GM19372 (cell line): ENCODE measurements at regions not wholly inside any gene's neighbourhood (a gene's known extent, or its start where the extent isn't known, plus 50 kb on each side); places are given as distances from the start of the nearest gene placed in this dataset.

ENCODE experiments used
- ATAC-seq: cut with Tn5 transposase; IDR thresholded peaks from one replicate; pipeline ENCODE4 v1.9.1; 2021; ENCODE audit warnings: mild to moderate bottlenecking, low read depth, moderate library complexity; ENCODE audit not compliant: unreplicated experiment

DNA sequence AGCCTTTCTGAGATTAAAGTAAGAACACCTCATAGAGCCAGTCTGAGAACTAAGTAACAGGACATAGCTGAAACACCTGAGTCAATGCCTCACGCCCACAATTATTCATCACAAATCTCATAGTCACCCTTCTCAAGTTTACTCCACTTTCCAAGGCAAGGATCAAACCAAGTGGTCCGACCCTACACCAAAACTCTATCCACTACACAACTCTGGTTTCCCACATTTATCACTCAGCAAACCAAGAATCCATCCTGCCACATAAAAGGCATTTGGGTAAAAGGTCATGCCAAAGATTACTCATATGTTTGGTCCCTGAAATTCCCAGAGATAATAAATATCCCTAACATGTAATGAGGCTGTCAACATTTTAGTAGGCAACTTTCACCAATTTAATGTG lies 144.1 kb downstream of the RPAP3 start:
- no peak for ATAC-seq

- ATAC-seq = no peak
Observed at GRCh38 chr12:47560415-47560814, 145.4 kb downstream of the RPAP3 start.

- ATAC-seq = no peak
Observed at GRCh38 chr12:47558625-47559345, 147.0 kb downstream of the RPAP3 start.

DNA sequence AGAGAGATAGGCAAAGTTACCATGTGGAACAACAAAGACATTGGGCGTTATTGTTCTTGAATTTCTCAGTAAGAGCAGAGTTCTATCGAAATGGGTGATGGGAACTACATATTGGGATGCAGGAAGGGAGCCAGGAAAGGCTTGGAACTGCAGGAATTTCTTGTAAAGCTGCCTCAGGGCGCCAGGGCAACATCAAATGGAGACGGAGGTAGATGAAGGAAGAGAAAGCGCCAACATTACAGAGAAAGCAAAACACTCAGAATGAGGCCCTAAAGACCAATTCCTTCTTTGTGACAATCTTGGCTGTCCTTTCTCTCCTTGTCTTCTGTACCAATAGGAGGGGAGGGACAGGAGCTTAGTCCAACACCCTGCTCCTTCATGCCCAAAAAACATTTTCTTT lies 148.4 kb downstream of the RPAP3 start:
- no peak for ATAC-seq

DNA sequence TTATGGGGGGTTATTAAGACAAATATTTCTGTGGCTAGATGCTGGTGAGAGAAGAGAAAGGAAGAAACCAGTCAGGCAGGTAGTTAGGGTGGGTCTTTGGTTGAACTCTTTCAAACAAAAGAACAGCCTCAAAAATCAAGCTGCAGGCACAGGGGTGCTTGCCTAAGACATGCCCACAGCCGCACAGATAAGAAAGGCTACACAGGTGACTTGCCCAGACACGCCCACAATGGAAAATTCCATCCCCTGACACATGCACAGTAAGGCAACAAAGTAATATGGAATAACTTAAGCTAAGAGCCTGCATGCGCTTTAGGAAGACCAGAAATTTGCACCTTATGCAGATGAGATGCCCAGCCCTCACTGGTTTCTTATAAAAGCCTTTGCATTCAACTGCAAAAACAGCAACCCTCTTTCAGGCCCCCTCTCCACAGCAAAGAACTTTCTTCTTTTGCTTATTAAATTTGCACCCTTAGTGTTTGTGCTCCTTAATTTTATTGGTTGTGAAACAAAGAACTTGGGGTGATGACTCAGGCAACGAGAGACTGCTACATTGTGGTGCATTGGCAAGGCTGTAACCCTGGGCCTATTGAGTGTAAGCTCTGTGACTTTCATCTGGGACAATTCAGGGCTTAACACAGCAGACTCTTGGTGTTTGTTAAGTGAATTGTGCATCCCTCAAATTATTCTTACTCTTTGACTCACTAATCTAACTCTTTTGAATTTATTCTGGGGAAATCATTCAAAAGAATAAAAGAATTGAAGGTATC lies 149.4 kb downstream of the RPAP3 start:
- no peak for ATAC-seq

DNA sequence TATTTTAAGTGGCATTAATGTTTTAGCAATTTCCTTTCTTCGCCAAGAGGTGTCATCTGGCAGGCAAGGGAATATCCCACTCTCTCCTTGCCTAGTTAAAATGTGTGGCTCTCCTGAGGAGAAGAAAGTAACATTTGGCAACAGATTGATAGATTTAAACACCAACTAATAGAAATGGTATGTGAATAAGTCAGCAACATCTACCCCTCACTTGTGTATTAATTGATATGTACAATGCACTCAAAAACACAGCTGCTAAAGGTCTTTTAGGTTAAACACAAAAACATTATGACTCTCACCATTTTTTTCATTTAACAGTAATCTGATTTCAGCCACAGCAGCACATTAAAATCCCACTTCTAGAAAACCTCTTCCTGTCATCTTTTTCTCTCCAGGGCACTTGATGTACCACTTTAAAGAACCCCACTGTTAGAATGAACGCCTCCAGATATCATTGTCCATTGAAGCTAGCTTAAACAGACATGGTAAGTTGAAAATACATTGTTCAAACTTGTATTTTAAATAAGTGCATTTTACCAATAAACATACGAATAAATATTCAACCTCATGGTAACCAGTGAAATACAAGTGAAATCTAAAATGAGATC lies 151.7 kb downstream of the RPAP3 start:
- no peak for ATAC-seq

GRCh38 chr12:47553266-47553665 lies 152.6 kb downstream of the RPAP3 start:
- no peak for ATAC-seq

- ATAC-seq = no peak
Observed at GRCh38 chr12:47551426-47551851, 154.4 kb downstream of the RPAP3 start.

DNA sequence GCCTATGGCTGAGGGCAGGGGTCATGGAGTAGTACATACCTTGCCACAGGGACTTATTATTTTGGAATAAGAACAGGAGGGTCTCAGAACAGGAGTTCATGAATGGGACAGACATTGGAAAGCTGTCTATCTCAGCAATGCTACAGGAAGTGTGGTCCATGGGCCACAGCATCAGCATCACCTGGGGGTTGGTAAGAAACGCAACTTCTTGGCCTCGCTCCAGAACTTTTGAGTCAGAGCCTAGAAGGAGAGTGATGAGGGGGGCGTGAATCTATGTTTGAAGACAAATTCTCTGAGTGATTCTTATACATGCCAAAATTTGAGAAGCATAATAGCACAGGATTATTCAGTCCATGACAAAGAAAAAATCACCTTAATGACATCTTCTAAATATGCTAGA lies 156.6 kb downstream of the RPAP3 start:
- no peak for ATAC-seq

GRCh38 chr12:47548401-47548800 lies 157.4 kb downstream of the RPAP3 start:
- no peak for ATAC-seq

- no peak for ATAC-seq
Observed at GRCh38 chr12:47547077-47547476, 158.8 kb downstream of the RPAP3 start.

DNA sequence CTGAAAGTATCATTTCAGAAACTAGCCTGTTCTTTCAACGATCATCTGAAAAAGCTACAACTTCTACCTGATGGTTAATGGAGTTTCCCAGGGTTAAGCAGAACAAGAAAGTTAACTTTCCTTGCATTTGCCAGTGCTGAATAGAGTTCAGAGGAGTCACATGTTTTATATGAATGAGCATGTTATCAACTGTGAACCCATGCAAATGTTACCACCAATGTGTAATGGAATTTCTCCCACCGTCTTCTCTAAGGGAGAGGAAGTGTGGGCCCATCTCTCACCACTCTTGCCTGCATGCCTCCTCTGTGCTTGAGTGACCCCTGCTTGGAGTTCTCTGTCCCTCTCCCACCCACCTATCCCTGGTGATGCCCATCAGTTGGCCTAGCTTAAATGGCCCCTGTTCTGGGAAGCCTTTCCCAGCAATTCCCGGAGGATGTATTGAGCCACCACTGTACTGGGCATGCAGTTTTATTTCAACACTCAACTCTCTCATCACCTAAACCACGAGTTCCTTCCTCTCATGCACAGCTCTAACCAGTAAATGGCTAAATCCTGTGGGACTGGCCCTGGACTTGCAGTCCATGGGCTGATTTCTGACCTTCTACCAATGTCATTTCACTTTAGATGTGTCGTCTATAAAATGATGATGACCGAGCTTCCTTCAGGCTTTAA lies 159.8 kb downstream of the RPAP3 start:
- ATAC-seq = no peak

GRCh38 chr12:47534695-47535094 lies 171.1 kb downstream of the RPAP3 start:
- no peak for ATAC-seq

DNA sequence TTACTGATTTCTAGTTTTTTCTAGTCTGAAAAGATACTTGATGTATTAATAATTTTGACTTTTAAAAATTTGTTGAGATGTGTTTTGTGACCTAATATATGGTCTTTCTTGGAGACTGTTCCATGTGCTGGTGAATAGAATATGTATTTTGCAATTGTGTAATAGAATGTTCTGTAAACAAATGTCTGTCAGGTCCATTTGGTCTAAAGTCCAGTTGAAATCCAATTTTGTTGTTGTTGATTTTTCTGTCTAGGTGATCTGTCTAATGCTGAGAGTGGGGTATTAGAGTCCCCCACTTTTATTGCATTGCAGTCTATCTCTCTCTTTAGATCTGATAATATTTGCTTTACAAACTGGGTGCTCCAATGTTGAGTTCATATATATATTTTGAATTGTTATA lies 175.8 kb downstream of the RPAP3 start:
- ATAC-seq = no peak

GRCh38 chr12:47527816-47528215 lies 178.0 kb downstream of the RPAP3 start:
- ATAC-seq = no peak

DNA sequence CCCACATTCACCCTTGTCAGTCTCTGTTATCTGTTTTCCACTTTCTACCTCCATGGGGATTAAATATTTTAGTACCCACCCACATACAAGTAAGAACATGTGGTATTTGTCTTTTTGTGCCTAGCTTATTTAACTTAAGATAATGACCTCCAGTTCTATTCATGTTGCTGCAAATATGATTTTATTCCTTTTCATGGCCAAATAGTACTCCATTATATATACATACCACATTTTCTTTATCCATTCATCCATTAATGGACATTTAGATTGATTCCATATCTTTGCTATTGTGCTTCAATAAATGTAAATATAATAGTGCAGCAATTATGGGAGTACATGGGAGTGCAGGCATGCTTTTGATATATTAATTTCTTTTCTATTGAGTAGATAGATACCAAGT lies 185.8 kb downstream of the RPAP3 start:
- no peak for ATAC-seq

DNA sequence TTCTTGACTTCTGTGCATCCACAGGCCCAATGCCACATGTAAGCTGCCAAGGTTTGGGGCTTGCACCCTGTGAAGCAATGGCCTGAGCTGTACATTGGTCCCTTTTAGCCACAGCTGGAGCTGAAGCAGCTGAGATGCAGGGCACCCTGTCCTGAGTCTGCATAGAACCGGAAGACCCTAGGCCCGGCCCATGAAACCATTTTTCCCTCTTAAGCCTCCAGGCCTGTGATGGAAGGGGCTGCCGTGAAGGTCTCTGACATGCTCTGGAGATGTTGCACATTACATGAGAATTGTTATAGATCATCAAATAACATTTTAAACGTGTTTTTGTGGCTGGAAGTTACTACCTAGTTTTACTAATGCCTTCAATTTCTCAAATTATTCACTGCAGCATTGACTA lies 188.7 kb downstream of the RPAP3 start:
- ATAC-seq = no peak

DNA sequence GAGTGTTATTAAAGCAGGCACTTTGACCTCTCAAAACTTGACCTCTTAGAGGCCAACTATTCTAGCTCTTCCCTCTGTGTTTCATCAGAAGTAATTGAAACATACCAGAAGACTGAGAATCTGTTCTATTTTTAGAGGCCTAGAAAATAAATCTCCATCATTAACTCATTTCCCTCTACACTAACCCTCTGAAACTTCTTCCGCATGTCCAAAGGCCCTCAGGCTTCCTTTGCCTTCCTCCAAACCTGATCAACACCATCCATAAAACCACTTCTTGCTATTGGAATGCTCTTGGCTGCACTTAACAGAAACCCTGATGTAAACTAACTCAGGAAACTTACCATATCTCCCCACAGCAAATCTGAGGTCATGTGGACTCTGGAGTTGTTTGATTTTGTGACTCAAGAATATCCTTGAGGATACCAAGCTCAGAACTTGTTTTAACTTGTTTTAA lies 196.4 kb downstream of the RPAP3 start:
- ATAC-seq = no peak

GRCh38 chr12:47507221-47507620 lies 198.6 kb downstream of the RPAP3 start:
- ATAC-seq = no peak

DNA sequence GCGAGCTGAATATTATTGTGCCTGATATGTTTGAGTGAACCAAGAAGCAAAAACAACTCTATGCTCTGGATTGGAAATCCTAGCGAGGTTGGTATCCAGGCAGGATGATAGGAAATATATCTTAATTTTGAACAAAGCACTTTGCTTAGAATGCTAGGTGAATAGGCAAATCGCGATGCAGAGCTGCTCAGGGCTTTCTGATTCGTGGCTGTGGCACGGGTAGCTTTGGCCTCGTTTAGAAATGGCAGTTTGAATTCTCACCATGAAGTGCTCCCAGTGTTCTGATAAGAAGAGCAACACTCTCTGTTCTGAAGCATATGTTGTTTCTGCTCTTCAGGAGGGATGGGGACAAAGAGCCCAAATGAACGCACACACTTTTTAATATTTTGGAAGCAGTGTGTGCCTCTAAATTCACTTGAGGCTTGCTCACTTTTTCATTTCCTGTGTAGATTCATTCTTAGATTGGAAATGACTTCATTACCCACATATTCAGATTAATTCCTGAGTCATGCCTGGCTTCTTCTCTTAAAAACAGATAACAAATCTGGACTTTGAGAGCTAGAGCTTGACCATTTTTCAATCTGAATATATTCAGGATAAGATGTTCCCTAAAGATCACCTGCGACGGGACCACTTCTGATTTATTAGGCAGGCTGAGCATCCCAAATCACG lies 200.9 kb downstream of the RPAP3 start:
- ATAC-seq = no peak
